ENCODE measurements at regions not wholly inside any gene's neighbourhood (a gene's known extent, or its start where the extent isn't known, plus 50 kb on each side); places are given as distances from the start of the nearest gene placed in this dataset.
A peak's percentile ranks its signal among the peaks of the same experiment; 100 is the strongest.

- WGBS: 96% methylated on average over 3 of the region's 3 CpGs
- Histone ChIP-seq H3K9me3 (ENCODE audit: control insufficient read depth, low read length) (no peaks in the 10 kb centered on the region), H3K4me3 (ENCODE audit: low read length) (no peak overlapping the region), H3K4me1 (ENCODE audit: control insufficient read depth, insufficient read depth, low read length) (no peaks in the 10 kb centered on the region), H3K27ac (ENCODE audit: low read length) (no peak overlapping the region), H3K27me3 (ENCODE audit: control insufficient read depth, insufficient read depth) (no peaks in the 10 kb centered on the region)
- intact Hi-C loops (cut with DNase I): no loop called here
- no peak for ATAC-seq
- DNase-seq: no peak
Observed at GRCh38 chr6:22807818-22808217, 238.5 kb downstream of the HDGFL1 start.

- Histone ChIP-seq H3K4me3 (ENCODE audit: low read length) (no peak overlapping the region), H3K9me3 (ENCODE audit: control insufficient read depth, low read length) (no peaks in the 10 kb centered on the region), H3K27ac (ENCODE audit: low read length) (no peak overlapping the region), H3K4me1 (ENCODE audit: control insufficient read depth, insufficient read depth, low read length) (no peaks in the 10 kb centered on the region), H3K27me3 (ENCODE audit: control insufficient read depth, insufficient read depth) (no peaks in the 10 kb centered on the region)
- intact Hi-C loops (cut with DNase I): no loop called here
- ATAC-seq (no peak), DNase-seq (no peak)
- WGBS: 97% methylated on average over 1 of the region's 1 CpG
Observed at GRCh38 chr6:22808466-22808865, 239.1 kb downstream of the HDGFL1 start.

DNA sequence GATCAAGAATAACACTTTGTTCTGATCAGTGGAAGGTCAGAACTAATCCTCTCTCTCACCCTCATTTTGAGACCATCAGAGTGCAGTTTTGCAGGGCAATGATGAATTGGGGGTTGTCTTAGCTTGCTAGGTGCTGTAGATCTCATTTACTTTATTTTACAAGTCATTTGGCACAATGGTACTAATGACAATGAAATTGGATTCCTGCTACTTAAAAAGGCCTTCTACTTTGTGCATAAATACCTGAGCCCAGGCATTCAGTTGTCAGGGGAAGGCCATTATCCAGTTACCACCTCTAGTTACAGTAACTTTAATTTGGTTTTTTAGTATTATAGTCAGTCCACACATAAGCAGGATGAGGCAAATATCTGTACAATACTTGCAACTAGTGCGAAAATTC lies 240.0 kb downstream of the HDGFL1 start:
- no peak for ATAC-seq
- intact Hi-C loops (cut with DNase I): no loop called here
- 97% methylated on average over 1 of the region's 1 CpG for WGBS

GRCh38 chr6:22819209-22819608 lies 249.8 kb downstream of the HDGFL1 start:
- H3K27ac ChIP-seq (ENCODE audit: low read length): no peak overlapping the region
- H3K4me3 ChIP-seq (ENCODE audit: low read length): no peak overlapping the region
- H3K27me3 ChIP-seq (ENCODE audit: control insufficient read depth, insufficient read depth): no peaks in the 10 kb centered on the region
- 96% methylated on average over 1 of the region's 1 CpG for WGBS
- H3K4me1 ChIP-seq (ENCODE audit: control insufficient read depth, insufficient read depth, low read length): no peaks in the 10 kb centered on the region
- ATAC-seq: no peak
- intact Hi-C loops (cut with DNase I): no loop called here
- no peak for DNase-seq
- H3K9me3 ChIP-seq (ENCODE audit: control insufficient read depth, low read length): no peaks in the 10 kb centered on the region

More for the DNA sequence above, 240.0 kb downstream of the HDGFL1 start:
- no peak for DNase-seq
- Histone ChIP-seq H3K9me3 (ENCODE audit: control insufficient read depth, low read length) (no peaks in the 10 kb centered on the region), H3K4me1 (ENCODE audit: control insufficient read depth, insufficient read depth, low read length) (no peaks in the 10 kb centered on the region), H3K4me3 (ENCODE audit: low read length) (no peak overlapping the region), H3K27me3 (ENCODE audit: control insufficient read depth, insufficient read depth) (no peaks in the 10 kb centered on the region), H3K27ac (ENCODE audit: low read length) (no peak overlapping the region)

DNA sequence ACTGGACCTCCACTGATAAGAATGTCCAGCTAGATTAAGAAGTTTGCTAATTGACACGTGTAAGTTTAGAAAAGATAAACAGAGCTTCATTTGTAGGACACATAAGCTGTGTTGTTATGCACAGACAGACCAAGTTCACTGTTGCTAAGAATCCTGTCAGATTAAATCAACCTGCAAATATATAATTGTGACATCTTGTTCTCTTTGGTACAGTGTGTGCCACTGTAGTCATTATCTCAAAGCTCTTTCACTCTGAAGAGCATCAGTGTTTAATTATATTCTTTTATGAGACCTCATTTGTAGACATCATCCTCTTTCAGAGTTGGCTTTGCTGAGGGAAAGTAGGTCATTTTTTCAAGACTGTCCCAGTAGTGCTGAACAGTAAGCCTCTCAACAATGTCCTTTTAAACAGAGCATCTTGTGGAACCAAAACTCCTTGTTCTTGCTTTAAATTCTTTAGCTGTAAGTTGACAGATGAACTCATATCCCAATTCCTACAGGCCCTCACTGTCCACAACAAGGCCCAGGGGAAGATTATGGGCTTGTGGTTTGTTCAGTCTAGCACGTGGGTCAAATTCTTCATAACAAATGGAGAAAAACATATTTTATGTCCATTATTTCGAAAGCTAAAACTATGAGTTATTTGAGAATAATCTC lies 252.4 kb downstream of the HDGFL1 start:
- no peaks in the 10 kb centered on the region for H3K4me1 ChIP-seq (ENCODE audit: control insufficient read depth, insufficient read depth, low read length)
- no peaks in the 10 kb centered on the region for H3K27me3 ChIP-seq (ENCODE audit: control insufficient read depth, insufficient read depth)
- H3K9me3 ChIP-seq (ENCODE audit: control insufficient read depth, low read length): no peaks in the 10 kb centered on the region
- intact Hi-C loops (cut with DNase I): no loop called here
- WGBS: 42% methylated on average over 3 of the region's 3 CpGs
- H3K4me3 ChIP-seq (ENCODE audit: low read length): no peak overlapping the region
- ATAC-seq (peak; percentile 47 to 86), DNase-seq (no peak)
- no peak overlapping the region for H3K27ac ChIP-seq (ENCODE audit: low read length)

- Histone ChIP-seq H3K27ac (ENCODE audit: low read length) (no peak overlapping the region), H3K27me3 (ENCODE audit: control insufficient read depth, insufficient read depth) (no peaks in the 10 kb centered on the region), H3K4me3 (ENCODE audit: low read length) (no peak overlapping the region), H3K4me1 (ENCODE audit: control insufficient read depth, insufficient read depth, low read length) (peaks cover 4% of the 10 kb centered on the region), H3K9me3 (ENCODE audit: control insufficient read depth, low read length) (no peaks in the 10 kb centered on the region)
- DNase-seq (no peak), ATAC-seq (no peak)
- WGBS: 86% methylated on average over 3 of the region's 3 CpGs
- intact Hi-C loops (cut with DNase I): no loop called here
Observed at GRCh38 chr6:22825210-22825609, 255.8 kb downstream of the HDGFL1 start.

DNA sequence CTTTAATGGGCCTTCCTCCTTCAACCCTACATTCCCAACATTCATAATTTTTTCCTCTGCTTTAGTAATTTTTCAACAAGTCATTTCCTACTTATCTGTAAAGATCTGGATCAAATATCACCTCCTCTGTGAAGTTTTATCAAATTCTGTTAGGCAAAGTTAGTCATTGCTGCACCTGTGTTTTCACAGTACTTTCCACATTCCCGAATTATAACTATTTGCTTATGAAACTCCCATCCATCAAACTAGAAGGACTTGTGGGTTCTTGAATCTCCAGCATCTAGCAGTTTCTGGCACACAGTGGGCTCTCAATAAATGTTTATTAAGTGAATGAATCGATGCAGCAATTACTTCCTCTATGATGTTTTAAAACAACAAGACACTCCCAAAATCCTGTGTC lies 257.6 kb downstream of the HDGFL1 start:
- no peak overlapping the region for H3K4me3 ChIP-seq (ENCODE audit: low read length)
- H3K27ac ChIP-seq (ENCODE audit: low read length): no peak overlapping the region
- DNase-seq: no peak
- no peak for ATAC-seq
- peaks cover 4% of the 10 kb centered on the region for H3K4me1 ChIP-seq (ENCODE audit: control insufficient read depth, insufficient read depth, low read length)
- H3K9me3 ChIP-seq (ENCODE audit: control insufficient read depth, low read length): no peaks in the 10 kb centered on the region
- WGBS: 94% methylated on average over 2 of the region's 2 CpGs
- intact Hi-C loops (cut with DNase I): no loop called here
- no peaks in the 10 kb centered on the region for H3K27me3 ChIP-seq (ENCODE audit: control insufficient read depth, insufficient read depth)

GRCh38 chr6:22827760-22828159 lies 258.4 kb downstream of the HDGFL1 start:
- WGBS: 13% methylated on average over 1 of the region's 1 CpG
- peaks cover 4% of the 10 kb centered on the region for H3K4me1 ChIP-seq (ENCODE audit: control insufficient read depth, insufficient read depth, low read length)
- H3K27ac ChIP-seq (ENCODE audit: low read length): no peak overlapping the region
- ATAC-seq: peak in 1 of 2 donors; percentile 14
- no peaks in the 10 kb centered on the region for H3K9me3 ChIP-seq (ENCODE audit: control insufficient read depth, low read length)
- H3K27me3 ChIP-seq (ENCODE audit: control insufficient read depth, insufficient read depth): no peaks in the 10 kb centered on the region
- H3K4me3 ChIP-seq (ENCODE audit: low read length): no peak overlapping the region
- intact Hi-C loops (cut with DNase I): no loop called here
- DNase-seq: no peak

- Histone ChIP-seq H3K27ac (ENCODE audit: low read length) (no peak overlapping the region), H3K4me3 (ENCODE audit: low read length) (no peak overlapping the region), H3K4me1 (ENCODE audit: control insufficient read depth, insufficient read depth, low read length) (peaks cover 4% of the 10 kb centered on the region), H3K27me3 (ENCODE audit: control insufficient read depth, insufficient read depth) (no peaks in the 10 kb centered on the region), H3K9me3 (ENCODE audit: control insufficient read depth, low read length) (no peaks in the 10 kb centered on the region)
- WGBS: 44% methylated on average over 13 of the region's 13 CpGs
- ATAC-seq: peak; percentile 77 to 80
- peak in 1 of 3 donors; percentile 23 for DNase-seq
- intact Hi-C loops (cut with DNase I): no loop called here
Observed at GRCh38 chr6:22828179-22829062, 259.1 kb downstream of the HDGFL1 start.

GRCh38 chr6:22829070-22829469 lies 259.7 kb downstream of the HDGFL1 start:
- intact Hi-C loops (cut with DNase I): no loop called here
- H3K27me3 ChIP-seq (ENCODE audit: control insufficient read depth, insufficient read depth): no peaks in the 10 kb centered on the region
- H3K4me3 ChIP-seq (ENCODE audit: low read length): no peak overlapping the region
- DNase-seq (no peak), ATAC-seq (no peak)
- H3K9me3 ChIP-seq (ENCODE audit: control insufficient read depth, low read length): no peaks in the 10 kb centered on the region
- no peak overlapping the region for H3K27ac ChIP-seq (ENCODE audit: low read length)
- H3K4me1 ChIP-seq (ENCODE audit: control insufficient read depth, insufficient read depth, low read length): peaks cover 4% of the 10 kb centered on the region

- Histone ChIP-seq H3K27ac (ENCODE audit: low read length) (no peak overlapping the region), H3K4me1 (ENCODE audit: control insufficient read depth, insufficient read depth, low read length) (peaks cover 4% of the 10 kb centered on the region), H3K27me3 (ENCODE audit: control insufficient read depth, insufficient read depth) (no peaks in the 10 kb centered on the region), H3K9me3 (ENCODE audit: control insufficient read depth, low read length) (no peaks in the 10 kb centered on the region), H3K4me3 (ENCODE audit: low read length) (no peak overlapping the region)
- intact Hi-C loops (cut with DNase I): no loop called here
- 92% methylated on average over 3 of the region's 3 CpGs for WGBS
- no peak for ATAC-seq
- DNase-seq: no peak
Observed at GRCh38 chr6:22830463-22830862, 261.1 kb downstream of the HDGFL1 start.

All from right cardiac atrium (tissue), 5 donors.